ENCODE measurements at regions not wholly inside any gene's neighbourhood (a gene's known extent, or its start where the extent isn't known, plus 50 kb on each side); places are given as distances from the start of the nearest gene placed in this dataset.

DNA sequence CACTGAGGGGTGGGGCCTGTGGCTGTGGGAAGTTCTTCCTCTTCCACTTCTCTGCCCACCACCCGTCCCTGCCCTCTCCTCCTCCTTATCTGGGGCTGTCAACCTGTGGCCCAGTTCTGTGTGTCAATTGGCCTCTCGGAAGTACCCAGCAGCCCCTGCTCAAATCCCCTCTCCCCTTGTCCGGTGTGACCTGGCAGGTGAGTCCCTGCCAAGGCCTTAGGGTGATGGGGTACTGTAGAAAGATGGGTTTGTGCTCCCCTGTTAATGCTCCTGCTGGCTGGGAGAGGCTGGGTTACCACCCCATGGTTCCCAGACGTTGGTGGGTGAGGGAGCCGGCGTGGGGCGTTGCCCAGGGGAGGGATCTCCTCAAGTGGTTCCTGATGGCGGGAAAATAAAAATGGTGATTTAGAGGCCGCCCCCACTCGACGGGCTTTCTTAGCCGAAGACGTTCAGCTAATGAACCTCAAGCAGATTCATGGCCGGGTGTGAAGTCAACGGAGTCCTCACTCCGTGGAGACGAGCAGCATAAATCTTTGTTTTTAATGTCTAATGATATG, 141.2 kb downstream of the URI1 start:
- DNase-seq (ENCODE audit: low read depth): no peak

DNA sequence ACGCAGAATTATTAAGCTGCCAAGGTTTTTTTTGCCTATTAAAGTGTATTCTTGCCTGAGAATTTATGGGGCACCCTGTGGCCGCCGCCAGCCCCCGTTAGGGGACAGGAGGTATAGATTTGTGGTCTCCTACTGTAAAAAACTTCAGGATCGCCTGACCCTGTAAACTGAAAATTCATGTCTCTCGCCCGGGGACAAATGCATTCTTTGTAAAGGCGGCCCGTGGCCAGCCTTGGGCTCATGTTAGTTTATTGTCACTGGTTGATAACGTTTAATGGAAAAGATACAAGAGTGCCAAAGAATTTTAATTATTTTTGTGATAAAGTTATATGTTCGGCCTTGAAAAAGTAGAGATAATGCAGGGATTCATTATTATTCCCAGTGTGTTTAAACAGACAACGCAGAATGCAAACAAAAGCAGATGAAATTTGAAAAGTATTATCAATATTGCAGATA, 141.7 kb downstream of the URI1 start:
- no peak for DNase-seq (ENCODE audit: low read depth)

DNA sequence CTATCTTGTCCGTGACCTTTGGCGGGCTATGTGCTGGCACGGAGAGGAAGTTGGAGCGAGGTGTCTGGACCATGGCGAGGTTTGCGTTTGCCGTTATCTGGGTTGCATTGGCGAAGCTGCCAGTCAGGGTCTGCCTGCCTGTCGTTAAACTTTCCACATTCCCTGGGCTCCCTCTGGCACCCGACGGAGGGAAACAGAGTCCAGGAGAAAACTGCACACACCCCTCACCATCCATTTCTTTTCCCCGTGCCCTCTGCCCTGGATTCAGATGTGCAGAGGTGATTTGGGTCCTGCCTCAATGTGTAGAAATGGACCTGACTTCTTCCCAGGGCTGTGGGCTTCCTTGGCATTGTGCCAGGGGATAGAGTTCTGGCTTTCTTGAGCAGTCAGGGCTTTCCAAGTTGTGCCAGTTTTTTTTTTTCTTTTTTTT, 142.4 kb downstream of the URI1 start:
- no peak for DNase-seq (ENCODE audit: low read depth)

DNA sequence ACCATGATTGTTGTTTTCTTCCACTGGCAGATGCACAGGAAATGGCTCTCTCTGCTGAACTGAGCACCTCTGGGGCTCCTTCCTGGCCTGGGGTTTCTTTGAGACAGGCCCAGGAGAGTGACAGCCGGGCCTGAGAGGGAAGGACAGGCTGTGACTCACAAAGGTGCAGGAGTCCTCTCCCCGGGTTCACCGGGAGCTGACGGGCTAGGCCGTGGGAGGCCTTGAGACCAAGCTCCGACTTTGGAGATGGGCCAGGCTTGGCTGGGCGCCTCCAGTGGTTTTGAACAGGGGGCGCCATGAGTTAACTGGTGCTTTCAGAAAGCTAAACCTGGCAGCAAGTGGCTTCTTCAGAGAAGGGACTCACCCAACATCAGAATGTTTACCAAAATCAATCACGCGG, 143.4 kb downstream of the URI1 start:
- DNase-seq (ENCODE audit: low read depth): no peak

DNA sequence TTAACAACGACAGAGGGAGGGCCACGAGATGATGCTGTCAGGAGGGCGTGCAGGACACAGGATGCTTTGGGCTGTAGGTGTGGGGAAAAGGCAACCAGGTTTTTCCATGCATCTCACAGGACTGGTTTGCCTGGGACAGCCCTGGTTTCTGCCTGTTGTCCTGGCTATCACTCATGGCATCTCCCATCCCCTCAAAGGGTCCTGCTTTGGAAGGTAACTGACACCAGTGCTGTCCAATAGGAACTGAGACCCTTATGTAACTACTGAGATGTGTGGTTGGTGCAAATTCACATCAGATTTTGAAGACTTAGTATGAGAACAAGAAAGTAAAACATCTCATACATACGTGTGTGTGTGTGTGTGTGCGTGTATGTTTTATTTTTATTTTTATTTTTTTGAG, 144.2 kb downstream of the URI1 start:
- DNase-seq (ENCODE audit: low read depth): no peak

DNA sequence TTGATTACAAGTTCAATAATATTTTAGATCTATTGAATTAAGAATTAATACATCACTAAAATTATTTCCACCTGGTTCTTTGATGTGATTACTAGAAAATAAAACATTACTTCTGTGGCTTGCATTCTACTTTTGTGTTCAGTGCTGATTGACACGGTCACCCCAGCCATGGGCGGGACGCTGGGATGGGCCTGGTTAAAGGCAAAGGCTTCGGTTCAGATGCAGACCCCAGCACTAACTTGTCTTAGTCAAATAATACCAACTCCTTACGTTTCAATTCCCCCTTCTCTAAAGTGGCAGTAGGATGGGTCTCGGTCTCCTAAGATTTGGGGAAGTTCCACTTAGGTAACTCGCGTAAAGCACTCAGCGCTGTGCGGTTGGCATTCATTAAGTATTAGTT, 144.9 kb downstream of the URI1 start:
- no peak for DNase-seq (ENCODE audit: low read depth)

DNA sequence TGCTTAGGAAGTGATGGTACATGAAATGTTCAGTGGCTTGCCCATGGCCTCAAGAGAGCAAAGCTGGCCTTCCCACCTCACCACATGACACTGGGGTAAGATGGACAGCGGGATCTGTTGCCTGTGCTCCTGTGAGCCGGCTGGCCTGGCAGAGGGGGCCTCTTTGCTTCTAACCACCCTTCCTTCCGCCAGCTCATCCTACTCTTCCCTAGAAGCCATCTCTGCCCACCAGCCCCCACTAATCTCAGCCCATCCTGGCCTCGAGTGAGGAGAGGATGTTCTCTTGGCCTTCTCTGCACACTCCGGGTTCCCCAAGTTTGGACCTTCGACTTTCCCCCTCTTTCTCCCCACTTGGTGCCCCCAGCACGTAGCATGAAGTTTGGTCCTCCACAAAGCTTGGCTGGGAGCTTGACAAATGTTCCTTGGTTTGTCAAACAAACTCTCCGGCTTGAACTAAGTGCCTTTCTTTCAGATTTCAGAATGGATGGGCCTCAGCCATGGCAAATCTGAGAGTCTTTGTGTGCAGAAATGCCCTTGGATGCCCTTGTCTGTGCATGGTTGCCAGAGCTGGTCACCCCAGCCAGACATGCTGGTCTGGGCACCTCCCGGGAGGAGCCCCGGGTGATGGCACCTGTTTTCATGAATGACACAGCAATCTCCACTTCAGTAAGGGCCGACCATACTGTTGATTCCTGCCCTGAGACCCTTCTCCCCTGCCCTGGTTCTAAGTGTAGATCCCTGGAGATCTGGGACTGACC, 145.5 kb downstream of the URI1 start:
- no peak for DNase-seq (ENCODE audit: low read depth)

DNA sequence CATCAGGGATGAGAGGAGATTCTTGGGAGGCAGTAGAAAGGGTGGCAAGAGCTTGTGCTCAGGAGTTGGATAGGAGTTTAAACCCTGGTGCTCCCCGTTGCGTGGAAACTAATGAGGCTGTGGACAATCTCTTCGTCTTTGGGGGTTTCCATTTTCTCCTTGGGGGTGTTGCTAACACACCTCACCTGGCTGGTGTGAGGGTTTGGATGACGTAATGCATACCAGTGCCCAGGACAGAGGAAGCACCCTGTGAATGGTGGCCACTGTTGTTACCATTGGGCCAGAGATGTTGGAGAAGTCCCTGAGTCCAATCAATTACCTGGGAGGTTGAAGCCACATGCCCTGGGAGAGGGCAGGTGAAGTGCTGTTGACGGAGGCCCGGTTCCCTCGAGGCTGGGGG, 146.5 kb downstream of the URI1 start:
- no peak for DNase-seq (ENCODE audit: low read depth)

DNA sequence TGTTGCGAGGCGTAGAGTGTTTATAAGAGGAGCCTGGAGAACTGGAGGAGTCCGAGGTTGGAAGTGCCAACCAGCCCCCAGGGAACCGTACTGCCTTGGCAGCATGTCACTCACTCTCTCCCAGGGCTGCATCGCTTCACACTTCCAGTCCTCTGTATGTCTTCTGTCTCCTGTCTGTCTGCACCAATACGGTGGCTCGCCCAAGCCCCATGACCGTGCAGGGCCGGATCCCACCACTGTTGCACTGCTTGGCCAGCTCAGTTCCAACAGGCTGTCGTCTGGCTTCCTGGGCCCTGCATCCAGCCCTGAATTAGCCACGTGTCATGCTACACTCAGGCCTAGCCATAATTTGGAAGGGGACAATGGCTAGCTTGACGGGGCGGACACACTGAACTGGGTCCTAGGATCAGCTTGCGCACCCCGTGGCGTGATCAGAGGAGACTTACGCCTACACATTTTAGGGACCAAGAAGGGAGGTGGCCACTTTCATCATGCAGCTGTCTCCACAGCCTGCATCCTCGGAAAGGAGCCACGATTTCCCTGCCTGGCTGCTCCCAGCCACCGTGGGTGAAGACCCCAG, 147.1 kb downstream of the URI1 start:
- DNase-seq (ENCODE audit: low read depth): no peak

DNA sequence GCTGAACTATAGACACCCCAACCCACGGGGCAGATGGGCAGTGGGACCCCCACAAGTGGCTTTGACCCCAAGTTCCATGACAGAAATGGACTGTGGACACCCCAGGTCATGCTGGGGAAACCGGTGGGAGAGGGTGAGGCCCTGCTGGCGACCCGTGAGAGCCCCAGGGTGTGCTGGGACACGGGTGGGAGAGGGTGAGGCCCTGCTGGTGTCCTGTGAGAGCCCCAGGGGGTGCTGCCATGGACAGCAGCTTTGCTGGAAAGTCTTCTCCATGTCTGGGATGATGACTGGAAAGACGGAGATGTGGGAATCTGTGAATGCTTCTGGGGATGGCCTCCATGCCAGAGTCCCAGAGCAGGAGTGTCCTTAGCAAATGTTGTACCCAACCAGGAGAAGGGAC, 148.4 kb downstream of the URI1 start:
- DNase-seq (ENCODE audit: low read depth): no peak

DNA sequence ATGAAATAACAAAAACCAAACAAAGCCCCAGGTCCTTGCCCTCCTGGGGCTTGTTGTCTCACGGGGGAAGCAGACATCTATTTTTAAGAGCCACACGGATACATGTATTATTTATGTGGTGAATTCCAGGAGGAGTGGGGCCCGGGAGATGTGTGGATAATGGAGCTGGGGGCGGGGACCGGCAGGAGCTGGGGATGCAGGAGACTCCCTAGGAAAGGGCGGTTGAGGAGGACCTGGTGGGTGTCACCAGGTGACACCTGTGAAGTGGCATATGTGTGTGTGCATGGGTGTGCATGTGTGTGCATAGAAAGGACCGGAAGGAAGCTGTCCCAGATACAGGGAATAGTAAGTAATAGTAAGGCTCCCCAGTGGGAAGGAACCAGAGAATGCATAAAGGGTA, 148.9 kb downstream of the URI1 start:
- no peak for DNase-seq (ENCODE audit: low read depth)

DNA sequence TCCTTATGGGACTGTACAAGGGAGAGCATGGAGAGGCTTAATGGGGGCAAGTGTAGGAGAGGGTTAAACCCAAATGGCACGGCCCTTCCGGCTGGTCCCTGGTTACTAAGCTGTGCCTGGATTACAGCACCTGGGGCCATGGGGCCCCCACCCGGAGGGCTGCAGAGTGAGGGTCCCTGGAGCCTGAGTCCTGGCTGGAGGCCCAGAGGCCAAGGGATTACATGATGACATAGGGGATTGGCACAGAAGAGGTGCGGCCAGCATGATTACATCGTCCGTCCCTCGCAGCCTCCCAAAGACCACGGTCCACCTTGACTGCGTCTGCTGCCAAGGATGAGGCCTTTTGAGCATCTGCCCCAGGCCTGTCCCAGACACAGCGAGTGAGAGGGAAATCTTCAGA, 149.4 kb downstream of the URI1 start:
- no peak for DNase-seq (ENCODE audit: low read depth)

DNA sequence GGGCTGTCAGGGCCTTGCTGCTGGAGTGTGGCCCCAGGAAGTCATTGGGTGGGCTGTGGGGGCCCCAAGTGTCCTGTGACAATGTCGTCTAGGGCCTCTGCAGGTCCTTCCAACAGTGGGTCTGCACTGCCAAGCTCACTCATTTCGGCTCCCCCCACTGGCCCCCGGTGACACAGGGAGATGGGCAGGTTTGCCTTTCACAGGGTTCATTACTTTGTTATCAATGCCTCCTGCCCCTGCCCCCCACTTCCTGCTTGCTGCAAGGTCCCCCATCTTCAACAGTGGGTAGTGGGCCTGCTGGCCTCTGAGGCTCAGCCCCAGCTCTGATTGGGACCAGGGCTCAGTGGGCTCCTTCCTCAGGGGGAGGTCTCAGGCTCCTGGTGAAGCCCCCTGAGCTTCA, 149.8 kb downstream of the URI1 start:
- no peak for DNase-seq (ENCODE audit: low read depth)

DNA sequence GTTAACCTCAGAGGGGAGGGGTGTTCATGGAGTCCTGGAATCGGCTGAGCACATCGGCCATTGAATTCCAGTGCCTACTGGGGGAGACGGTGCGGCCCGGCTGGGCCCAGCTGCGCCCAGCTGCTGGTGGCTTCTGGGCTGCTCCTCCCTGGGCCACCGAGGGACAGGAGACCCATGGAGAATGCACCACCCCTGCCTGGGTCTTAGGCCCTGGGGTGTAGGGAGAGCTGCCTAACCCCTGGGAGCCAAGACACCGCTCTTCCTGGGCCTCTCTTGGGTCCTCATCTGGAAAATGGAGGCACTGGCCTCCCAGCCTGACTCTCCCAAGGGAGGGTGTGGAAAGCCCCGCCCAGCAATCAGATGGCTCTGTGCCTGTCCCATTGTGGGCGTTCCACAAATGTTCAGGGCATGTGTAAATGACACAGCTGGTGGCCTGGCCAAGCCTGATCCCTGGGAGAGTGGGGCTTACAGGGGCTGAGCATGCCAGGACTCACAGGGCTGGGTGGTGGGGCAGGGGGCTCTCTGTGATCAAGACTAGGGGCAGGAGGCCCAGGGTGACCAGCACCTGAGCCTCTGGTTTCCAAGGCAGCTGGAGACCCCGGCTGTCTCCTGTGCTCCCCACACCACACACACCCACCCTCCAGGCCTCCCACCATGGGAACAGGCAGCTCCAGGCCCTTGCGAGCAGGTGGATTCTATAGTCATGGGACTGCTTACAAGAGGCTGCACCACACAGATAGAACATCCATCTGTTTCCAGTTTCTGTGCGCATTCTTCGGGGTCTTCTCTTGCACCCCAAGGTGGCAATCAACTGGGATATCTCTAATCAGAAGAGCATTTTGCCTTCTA, 150.9 kb downstream of the URI1 start:
- no peak for DNase-seq (ENCODE audit: low read depth)

DNA sequence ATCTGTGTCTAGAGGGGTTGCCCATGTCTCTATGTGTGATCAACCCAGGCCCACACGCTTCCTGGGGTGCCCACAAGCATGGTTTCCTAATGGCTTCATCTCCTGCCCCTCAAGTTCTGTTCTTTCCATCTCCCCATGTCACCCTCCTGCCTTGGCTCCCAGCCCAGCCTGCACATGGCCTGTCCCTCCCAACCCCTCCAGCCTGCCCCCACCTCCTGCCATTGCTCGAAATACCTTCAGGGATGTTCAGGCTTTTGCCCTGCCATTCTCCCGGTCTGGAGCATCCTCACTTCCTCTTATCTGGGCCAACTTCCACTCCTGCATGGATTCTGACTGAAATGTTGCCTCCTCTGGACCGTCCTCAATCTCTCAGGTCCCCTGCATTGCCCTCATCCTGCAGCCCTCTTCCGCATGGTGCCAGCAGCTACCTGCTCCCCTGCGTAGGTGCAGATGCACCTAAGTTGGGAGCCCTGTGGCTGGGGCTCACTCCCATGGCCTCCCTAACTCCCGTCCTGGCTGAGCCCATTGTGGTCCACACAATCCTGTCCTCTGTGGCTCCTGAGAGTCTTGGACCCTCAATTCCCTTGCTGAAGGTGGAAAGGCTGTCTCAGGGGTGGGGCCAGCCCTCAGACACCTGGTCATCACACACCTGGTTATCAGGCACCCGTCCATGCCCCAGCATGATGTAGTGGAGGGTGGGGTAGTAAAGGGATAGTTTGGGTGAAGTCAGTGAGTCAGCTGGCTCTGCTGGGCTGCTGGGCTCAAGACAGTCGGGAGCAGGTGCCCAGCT, 152.1 kb downstream of the URI1 start:
- no peak for DNase-seq (ENCODE audit: low read depth)

DNA sequence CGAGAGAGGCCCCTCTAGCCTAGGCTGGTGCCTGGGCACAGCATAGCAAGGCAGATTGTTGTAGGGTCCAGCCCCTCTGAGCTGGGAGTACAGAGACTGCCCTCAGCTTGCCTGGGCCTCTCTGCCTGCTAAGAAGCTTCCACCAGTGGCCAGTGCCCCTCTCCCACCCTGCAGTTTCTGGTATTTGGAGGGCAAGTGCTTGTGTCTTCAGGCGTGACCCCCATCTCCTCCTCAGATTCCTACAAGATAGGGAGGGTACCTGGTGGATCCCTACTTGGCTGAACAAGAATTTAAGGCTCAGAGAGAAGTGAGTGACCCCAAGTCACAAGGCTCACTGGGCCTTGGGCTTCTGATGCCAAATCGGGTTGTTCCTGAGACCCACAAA, 152.7 kb downstream of the URI1 start:
- DNase-seq (ENCODE audit: low read depth): no peak

DNA sequence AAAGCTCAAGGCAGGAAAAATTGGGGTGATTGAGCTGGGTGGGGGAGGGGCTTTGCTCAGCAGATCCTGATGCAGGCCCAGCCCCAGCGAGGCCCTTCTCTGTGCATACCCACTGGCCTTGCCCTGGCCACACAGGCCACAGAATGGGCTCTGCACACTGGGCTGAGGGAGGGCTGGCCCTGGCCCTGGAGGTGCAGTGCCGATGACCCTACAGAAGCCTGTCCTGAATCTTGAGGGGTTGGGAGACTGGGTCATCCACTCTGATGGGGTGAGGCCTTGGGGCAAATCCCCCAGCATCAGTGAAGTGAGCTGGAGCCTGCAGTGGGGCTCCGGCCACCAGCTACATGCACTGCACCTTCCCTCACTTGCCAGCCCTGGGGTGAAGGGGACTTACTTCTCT, 153.1 kb downstream of the URI1 start:
- no peak for DNase-seq (ENCODE audit: low read depth)

DNA sequence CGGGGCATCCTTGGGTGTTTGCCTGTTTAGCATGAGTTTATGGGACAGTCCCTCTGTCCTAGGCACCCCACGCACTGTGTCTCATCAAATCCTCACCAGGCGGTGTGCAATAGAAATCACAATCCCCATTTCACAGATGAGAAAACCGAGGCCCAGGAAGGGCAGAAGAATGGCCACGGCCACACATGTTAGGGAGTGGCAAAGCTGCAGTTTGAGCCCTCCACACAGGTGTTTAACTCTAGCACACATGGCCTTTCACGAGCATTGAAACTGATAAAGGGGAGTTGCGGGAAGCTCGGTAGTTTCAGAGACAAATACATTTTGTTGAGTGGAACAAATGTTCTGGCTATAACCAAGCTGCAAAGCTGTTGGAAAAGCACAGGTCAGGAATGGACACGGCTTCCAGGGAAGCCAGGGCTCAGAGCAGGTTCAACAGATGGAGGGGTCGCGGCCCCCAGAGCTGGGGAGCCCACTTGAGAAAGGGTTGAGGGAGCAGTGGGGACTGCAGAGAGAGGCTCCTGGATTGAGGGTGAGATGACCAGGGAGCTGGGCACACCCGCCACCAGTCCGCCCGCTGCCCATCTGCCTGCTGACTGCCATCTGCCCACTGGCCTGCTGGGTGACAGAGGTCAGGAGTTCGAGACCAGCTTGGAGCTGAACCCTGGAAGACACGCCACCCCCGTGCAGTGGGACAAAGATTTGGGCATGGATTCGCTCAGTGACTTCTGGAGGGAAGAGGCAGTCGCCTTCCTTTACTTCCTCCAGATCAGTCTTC, 154.7 kb downstream of the URI1 start:
- DNase-seq (ENCODE audit: low read depth): no peak

DNA sequence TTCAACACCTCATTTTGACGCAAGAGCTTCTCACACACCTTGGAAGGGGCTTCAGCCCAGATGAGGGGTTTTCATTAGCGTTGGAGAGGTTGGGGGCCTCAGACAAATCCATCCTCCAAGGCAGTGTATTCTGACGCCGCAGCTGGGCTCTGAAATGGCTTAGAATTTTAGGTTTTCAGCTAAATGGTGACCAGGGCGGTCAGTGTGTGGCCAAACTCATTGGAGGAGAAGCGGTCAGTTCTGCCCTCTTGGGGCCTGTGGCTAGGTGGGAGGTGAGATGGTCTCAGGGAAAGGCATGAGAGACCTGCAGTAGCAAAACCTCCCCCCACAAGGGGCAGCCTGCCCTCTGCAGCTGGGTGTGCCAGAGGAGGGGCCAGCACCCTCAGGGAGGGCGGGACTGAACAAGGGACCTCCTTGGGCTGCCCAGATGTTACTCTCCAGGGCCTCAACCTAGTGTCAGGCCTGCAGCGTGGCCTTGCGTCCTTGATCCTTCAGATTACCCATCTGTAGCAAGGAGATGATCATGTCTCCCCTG, 155.8 kb downstream of the URI1 start:
- DNase-seq (ENCODE audit: low read depth): no peak

DNA sequence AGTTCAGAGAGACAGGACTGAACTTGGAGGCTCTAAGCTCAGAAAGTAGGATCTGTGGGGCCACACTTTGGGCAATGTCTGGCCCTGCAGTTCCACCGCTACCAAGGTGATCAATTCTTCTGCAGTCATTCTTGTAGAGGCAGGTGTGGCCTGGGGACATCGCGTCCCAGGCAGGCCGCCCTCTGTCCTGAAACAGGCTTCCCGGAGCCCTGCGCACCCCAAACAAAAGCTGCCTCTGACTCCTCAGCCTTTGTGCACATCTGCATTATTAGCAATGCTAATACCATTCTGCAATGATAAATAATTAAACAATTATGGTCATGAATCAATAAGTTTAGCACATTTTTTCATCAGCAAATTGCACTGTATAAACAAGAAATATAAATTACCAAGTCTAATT, 160.2 kb downstream of the URI1 start:
- DNase-seq (ENCODE audit: low read depth): no peak

DNA sequence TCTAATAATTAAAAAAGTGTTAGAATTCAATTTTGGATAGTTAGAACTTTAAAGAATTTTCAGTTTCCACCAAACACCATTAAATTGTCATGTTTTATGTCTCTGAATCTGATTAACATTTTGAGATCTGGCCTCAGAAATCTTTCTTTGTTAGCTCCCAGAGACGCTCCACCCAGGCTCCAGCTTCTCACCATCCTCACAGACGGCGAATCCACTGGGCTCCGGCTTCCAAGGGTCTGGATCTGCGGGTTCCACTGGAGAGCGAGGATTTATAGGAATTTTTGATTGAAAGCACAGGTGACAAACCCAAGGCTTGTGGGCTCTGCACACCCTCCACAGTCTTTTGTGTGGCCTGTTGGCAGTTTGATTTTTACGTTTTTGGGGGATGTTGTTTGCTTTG, 160.6 kb downstream of the URI1 start:
- DNase-seq (ENCODE audit: low read depth): no peak

Measured in T follicular helper cell (primary cell).